HG03064 (cell line): ENCODE measurements at regions not wholly inside any gene's neighbourhood (a gene's known extent, or its start where the extent isn't known, plus 50 kb on each side); places are given as distances from the start of the nearest gene placed in this dataset.
A peak's percentile ranks its signal among the peaks of the same experiment; 100 is the strongest.
"Not testable (repeated sequence)": the region's sequence is repeated elsewhere in the genome, so short reads cannot be mapped to it uniquely, and the experiment has no call there.

ENCODE experiments used
- ATAC-seq: cut with Tn5 transposase; IDR thresholded peaks from one replicate; pipeline ENCODE4 v1.9.1; 2021; ENCODE audit warnings: low read depth; ENCODE audit not compliant: unreplicated experiment

DNA sequence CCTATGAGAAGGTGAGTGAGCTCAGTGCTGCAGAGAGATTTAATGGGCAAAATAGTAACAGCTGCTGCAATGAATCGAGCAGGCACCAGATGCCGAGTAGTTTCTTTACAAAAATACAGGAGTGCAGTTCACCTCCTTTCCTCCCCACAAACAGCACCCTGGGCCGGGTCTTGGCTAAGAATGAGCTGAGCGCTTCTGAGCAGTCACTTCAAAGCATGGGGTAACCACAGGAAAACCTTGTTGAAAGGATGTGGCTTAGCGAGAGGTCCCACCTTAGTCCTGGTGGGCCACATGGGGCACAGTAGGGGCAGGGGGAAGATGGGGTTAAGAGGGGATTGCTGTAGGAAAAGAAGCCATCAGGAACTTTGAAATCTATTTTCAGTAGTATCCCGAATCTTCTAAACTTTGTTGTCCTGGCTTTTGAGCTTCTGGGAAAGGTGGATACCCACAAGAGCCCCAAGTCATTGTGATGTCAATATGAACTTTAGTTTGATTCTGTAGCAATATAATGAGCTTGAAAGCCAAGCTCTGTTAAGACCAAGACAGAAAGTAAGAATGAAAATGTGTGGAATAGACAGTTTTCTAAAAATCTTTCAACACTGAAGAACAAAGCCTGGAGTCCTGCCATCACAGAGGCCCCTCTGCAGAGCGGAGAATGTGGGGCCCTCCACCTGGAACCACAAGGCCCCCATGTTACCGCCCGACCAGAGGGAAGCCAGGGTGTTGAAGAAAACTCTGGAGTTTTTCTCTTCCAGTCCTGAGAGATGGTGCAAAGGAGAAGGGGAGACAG lies 101.0 kb upstream of the ZNF236 start:
- ATAC-seq, result no peak

DNA sequence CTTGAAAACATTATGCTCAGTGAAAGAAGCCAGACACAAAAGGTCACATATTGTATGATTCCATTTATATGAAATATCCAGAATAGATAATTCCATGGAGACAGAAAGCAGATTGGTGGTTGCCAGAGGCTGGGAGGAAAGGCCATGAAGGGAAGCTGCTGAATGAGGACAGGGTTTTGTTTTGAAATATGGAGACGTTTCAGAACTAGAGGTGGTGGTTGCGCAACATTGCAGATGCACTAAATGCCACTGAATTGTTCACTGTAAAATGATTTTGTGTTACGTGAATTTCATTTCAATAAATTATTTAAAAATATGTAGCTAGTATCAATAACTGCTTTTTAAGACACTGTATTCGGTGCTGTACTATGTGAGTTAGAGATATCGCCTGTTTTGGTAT lies 101.7 kb upstream of the ZNF236 start:
- no peak for ATAC-seq

DNA sequence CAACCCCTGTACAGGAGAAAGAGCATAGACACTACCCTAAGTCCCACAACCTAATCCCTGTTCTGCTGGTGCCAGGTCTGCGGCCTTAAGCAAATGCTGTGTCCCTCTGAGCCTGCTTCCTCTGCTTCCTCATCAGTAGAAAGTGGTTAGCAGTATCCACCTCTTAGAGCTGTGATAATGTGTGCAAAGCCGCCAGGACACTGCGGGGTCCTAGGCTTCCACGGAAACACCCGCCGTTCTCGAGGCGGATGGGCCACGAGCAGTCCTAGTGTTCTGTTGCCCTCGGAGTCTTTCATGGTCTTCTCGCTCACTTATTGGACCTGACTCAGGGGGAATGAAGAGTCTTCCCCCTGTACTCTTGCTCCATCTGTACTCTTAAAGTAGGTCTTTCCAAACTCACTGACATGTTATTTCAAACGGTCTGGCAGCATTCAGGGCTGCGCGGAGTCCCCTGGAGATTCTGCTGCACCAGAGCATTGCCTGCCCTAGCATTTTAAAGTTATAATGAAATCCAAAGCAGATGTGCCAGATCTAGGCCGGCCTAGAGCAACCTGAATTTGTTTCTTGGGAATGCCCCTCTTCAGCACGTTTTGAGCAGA lies 107.2 kb upstream of the ZNF236 start:
- ATAC-seq, result no peak

DNA sequence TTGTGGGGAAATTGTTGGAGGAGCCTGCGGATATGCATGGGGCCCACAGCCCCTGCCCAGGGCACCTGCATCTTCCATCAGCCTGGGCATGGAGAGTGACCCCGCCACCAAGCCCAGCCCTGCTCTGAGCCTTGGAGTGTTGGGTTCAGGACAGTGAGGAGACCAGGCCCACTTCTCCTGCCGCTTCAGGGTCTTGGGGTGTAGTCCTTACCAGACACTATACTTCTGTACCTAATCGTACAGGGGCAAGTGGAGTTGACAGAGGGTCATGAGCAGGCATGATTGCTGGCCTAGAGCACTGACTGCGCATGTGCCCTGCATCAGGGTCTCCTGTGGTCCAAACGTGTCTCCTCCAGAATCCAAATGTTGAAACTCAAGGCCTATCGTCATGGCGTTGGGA lies 108.9 kb upstream of the ZNF236 start:
- ATAC-seq, result no peak

DNA sequence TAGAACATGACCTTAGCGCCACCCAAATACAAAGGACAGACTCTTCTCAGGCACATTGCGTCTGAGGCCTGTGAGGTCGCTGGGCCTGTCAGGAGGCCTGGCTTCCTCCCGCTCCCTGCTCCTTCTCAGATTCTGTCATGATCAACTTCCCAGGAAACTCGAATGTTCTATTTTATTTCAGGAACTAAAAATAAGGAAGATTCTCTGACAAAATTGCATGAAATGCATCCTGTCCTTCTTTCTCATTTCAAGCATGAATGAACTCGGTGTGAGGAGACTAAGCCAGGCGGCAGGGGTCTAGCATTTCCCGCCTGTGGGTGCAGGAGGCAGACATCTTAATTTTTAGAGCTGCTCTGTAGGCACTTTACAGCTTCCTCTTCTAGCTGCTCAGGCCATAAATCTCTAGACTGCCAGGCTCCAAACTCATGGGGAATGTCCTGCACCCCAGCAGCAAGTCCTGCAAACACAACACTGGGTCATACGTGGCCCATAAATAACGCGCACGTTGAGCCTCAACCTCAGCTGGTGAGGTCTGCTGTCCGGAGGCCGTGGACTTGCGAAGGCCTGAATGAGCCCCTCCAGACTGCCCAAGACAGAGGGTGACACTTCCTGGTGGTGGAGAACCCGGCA lies 109.7 kb upstream of the ZNF236 start:
- ATAC-seq, result no peak

DNA sequence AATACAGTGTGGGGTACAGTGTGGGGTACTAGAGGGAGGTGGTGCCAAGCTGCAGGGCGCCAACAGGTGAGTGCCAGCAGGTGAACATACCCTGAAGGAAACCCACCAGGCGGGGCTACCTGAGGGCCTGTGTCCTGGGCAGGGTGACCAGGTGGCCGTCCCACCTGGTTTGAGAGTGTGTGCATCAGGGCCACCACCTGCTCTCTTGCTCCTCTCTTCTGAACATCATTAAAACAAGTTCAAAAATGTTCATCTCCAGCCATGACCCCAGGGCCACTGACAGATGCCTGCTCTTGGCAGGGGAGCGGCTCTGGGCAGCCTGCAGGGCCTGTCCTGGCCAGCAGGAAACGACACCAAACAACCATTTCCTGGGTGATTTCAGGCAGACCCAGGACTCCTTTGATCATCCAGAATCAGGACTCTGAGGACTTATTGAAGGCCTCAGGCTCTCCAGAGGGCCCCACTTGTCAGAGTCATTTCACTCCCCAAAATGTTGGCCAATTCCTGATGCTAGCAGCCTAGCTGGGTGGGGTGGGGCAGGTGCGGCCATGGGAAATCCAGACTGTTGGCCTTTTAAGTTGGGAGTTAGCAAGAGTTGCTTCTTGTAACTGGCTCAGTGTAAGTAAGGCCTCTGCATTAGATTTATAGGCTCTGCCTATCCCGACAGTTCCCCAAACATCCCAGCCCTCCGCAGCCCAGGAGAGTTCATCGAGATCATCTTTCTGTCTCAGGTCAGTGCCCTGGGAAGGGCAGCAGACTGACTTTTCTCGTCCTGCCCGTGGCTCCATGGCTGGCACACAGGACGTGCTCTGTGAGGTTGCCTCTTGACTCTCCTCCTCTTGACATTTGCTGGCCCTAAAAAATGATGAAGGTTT lies 111.5 kb upstream of the ZNF236 start:
- ATAC-seq, result no peak

DNA sequence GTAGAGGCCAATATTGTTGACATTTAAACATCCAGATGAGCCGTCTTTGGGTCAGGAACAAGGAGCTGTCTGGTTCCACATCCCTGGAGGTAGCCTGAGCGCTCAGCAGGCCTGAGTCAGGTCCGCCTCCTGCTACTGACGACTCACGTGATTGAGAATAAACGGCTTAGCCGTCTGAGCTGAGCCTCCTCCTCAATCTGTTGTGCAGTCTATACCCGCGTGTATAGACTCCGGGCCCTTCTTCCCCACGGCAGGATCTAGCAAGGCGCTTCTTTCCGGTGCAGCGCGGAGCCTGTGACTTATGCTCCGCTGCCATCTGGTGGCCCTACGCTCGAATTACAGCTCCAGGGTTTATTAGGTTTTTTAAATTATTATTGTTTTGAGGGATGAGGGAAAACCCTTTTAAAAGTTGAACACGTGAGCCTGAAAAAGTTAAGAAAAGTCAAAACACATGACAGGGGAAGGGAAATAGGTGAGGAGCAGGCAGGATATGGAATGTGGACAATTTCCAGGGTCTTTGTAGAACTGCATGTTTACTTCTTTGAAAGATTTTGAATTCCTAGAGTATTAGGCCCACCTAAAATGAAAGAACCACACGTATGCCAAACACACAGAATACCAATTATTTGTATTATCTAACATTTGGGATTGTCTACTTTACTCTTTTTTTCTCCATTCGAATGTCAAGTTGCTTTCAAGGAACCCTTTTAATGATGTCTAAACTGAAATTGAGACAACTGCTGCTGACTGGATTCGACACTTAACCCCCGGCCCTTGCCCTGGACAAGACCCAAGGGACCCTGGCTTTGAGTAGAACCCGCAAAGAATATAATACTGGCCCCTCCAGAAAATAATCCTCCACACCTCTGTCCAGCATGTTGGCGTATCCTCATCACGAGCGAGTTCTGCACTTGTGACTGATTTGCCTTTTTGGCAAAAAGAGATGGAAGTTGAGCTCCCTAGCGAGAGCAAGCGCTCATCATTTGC lies 112.4 kb upstream of the ZNF236 start:
- ATAC-seq, result peak; percentile 73

DNA sequence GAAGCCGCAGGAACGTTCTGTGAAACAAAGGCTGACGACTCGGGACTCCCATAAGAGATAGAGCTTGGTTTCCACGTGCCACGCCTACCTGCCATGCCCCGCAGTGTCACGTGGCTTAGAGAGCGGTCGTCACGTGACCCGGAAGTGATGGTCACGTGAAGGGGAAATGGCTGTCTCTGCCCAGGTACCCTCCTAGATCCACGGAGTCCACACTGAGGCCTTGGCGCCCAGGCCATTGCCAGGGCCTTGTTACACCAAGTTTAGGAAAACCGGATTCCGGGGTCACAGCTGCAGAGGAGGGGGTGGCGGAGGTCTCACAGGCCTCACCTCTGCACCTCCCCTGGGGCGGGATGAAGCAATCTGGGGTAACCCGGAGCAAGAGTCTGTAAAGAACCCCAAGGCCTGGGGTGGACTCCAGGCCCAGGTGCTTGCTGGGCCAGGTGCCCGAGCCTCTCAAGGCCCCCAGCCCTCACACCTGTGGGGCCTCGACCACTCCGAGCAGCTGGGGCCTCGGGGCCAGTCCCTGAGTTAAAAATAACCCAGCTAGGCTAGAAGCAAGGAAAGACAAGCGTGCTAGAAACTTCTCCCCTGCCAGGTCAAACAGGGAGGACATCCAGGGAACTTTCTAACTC lies 113.5 kb upstream of the ZNF236 start:
- no peak for ATAC-seq

DNA sequence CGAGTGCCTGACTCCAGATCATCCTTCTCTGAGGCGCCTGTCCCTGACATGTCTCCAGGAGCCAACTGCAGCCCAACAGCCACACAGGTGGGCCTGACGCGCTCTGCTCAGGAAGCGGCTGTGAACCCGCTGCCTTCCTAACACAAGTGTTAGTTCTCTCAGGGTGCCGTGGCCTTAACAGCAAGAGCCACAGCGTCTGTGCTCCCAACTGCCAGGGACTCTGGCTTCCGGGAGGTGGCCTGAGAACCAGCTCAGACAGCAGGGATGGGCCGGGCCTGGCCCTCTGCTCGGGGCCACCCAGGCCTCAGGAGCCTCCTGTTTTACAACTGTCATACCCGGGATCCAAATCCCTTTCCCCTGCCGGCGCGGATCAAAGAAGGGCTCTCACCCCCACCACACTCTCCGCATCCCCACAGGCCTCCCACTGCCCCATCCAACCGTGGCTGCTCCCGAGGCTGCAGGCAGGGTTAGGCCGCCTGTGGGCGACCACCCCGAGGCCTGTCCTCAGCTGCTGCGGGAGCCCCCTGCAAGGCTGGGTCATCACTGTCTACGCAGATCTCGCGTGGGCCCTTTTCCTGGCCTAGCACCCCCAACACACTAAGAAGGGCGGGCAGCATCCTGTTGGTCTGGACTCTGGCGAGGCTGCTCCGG lies 114.2 kb upstream of the ZNF236 start:
- no peak for ATAC-seq

DNA sequence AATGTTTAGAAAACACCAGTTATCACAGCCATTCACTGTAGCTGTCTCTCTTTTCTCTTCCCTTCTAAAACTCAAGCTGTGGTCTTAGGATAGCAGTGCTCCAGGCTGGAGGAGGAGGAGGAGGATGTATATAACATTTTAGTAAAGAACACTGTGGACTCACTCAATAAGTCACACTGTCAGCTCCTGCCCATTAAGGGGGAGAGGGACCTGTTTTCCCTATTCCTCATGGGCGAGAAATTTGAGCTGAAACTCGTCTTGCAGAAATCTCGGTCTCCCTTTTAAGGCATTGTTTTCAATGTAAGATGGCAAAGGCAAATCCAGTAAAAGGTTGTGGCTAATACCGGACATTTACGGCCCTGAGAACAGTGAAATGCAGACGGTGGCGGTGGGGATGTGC lies 114.8 kb upstream of the ZNF236 start:
- no peak for ATAC-seq

DNA sequence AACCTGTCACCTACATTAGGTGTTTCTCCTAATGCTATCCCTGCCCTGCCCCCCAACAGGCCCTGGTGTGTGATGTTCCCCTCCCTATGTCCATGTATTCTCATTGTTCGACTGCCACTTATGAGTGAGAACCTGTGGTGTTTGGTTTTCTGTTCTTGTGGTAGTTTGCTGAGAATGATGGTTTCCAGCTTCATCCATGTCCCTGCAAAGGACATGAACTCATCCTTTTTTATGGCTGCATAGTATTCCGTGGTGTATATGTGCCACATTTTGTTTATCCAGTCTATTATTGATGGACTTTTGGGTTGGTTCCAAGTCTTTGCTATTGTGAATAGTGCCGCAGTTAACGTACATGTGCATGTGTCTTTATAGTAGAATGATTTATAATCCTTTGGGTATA lies 117.8 kb upstream of the ZNF236 start:
- ATAC-seq, result not testable (repeated sequence)

DNA sequence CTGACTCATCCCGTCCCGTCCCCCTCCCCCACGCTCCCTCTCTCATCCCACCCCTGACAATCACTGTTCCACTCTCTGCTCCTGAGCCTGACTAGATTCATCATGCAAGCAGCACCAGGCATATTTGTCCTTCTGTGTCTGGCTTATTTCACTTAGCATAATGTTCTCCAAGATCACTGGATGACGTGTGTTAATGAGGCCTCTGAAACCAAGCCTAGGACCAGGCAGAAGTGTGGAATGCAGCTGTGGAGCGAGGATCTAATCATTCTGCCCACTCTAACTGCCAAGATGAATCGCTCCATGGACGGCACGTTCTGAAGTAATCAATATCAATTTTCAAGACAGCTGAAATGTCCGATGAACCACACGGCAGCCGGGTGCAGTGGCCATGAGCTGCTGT lies 122.4 kb upstream of the ZNF236 start:
- ATAC-seq, result no peak

DNA sequence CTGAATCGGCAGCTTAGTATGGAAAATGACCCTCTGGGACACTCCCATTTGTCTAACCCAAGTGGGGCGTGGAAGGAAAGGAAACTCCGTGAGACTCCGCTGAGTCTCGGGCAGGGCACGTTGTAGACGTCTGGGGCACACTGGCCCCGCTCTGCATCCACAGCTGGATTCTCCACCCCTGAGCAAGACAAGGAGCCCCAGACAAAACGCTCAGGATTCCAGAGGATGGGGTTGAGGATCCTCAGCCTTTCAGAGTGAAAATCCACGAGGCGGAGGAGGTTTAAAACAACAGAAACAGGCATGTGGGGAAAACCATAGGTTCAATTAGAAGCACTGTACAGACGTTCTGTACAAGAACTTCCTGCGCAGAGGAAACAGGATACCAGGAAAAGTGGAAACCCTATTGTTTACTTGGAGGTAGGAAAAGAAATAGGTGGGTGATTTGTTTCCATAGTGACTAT lies 124.9 kb upstream of the ZNF236 start:
- ATAC-seq, result no peak

DNA sequence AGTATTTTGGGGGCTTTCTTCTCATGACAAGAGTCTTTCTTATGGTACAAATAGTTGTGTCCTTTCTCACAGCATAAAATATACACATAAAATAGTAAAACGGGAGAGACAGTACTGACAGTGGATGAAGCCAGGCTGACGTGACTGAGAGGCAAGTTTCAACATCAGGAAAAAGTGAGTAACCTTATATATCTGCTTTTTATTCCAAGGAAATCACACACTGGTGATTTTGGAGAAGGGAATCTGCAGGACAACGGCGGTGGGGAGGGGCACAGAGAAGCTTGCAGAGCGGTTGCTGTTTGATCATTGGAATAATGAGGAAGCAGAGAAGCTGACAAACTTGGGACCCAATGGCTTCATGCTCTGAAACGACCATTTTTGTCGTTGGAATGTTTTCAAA lies 130.6 kb upstream of the ZNF236 start:
- ATAC-seq, result no peak

DNA sequence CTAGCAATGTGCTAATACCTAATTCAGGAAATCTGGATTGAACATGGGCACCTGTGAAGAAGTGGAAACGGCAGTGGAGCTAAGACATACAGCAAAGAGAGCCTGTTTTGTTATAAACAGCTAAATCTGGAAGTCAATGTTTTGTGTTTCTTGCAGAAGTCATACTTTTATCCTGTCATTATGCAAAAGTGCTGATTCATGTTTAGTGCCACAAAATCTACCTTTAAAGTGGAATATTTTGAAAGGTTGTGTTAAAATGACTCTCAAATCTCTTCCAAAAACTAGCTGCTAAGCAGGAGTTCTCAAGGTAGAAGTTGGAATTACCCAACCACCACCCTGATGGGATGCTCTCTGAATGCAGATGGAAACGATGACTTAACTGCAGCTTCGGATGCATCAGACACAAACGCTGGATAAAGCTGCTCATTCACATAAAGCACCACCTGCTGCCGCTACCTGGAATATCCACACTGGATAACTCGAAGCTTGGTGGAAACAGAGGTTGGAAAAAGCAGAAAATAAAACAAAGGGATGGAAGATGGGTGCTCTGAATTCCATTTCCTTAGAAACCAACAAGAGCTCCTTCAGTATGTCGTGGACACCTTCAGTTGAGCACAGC lies 132.6 kb upstream of the ZNF236 start:
- no peak for ATAC-seq

DNA sequence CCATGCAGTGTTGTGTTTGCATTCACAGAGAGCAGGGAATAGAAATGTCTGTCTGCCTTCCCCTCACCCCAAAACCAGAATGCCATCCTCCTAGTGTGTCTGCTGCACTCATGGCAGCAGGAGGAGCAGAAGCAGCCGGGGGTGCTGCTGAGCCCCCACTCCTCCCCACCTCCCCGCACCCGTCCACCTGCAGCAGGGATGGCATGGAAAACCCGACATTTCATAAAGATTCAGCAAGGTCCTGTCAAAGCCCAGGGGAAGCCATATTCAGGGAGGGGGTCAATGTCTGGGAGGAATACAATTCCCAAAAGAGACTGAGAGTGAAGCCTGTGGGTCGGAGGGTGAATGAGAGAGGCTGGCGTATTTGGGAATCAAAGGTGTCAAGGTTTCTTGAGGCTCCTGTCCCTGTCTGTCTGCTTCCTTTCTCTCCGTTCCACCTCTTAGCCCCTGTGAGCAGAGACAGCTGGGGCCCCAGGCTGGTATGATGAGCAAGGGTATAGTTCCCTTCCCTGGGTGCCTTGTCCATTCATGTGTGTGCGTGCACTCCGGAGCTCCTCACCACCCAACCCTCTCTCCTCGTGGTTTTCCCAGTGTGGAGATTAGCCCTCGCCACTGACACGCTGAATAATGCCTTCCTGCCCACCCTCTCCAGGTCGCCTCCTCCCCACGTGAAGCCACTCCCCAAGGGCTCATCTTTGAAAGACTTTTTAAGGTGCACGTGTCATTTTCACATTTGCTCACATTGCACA lies 133.5 kb upstream of the ZNF236 start:
- no peak for ATAC-seq

DNA sequence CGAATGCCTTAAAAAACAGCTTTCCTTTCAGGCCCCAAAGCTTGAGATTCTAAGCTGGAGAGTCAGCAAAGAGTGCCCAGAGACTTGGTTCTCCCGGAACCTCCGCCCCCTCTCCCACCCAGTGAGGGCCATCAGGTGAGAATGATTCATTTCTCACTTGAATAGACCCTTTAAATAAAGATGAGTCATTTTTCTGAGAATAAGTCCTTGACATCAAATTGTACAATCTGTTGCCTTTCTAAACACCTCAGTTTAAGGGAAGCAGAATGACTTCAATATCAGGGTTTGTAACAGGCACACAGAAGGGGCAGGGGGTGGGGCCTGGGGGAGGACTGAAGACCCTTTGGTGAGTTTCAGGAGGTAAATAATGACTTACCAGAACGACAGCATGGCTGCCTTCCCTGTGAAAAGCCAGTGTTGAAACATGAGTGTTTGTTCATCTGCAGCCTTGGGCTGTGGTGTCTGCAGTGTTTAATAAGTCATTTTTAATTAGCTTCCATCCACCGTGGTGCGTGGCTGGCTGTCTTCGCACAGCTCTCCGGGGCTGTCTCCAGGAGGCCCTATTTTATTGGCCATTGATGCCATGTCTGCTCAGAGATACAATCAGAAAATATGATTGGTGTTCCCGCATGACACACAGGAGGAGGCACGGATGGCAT lies 134.9 kb upstream of the ZNF236 start:
- no peak for ATAC-seq
